H1 (cell line): ENCODE measurements at regions not wholly inside any gene's neighbourhood (a gene's known extent, or its start where the extent isn't known, plus 50 kb on each side); places are given as distances from the start of the nearest gene placed in this dataset.

Experiments
- CTCF ChIA-PET: fragments of 300-600 bp; sonication (Branson Sonifier 250); formaldehyde crosslinking; loops from one replicate; lab custom pipeline; 2021; ENCODE audit not compliant: partially characterized antibody; lab: Charles Lee
- POLR2A ChIA-PET: fragments of 300-600 bp; sonication (Branson Sonifier 250); formaldehyde crosslinking; loops from one replicate; lab custom pipeline; 2021; ENCODE audit warnings: inconsistent platforms; ENCODE audit not compliant: partially characterized antibody; lab: Charles Lee
- DNase-seq, 2 experiments: peaks; one replicate each; pipeline versions ENCODE4 v3.0.0 to v3.0.0-alpha.2; 2010 to 2022; ENCODE audit warnings: low spot score in 2 of 2, low read depth in 1 of 2, mixed read lengths in 1 of 2
- FAIRE-seq: peaks from 2 replicates; lab custom pipeline; 2011; peaks lifted over from hg19 to GRCh38; lab: Jason Lieb, UNC
- H2AFZ ChIP-seq: 2 replicates; pipeline ENCODE4 v1.8.1; 2012; ENCODE audit warnings: low read length, inconsistent platforms
- H2AK5ac ChIP-seq: 2 replicates; pipeline ENCODE4 v1.6.1; 2013; ENCODE audit warnings: low read depth, low read length
- H2BK120ac ChIP-seq: replicated peaks from 2 replicates; pipeline ENCODE3; 2013; ENCODE audit warnings: low read depth, low read length, inconsistent platforms
- H2BK12ac ChIP-seq: 2 replicates; pipeline ENCODE4 v1.6.1; 2013; ENCODE audit warnings: low read depth, low read length
- H2BK15ac ChIP-seq: 2 replicates; pipeline ENCODE4 v1.6.1; 2013; ENCODE audit warnings: low read length
- H2BK20ac ChIP-seq: 2 replicates; pipeline ENCODE4 v1.6.1; 2013; ENCODE audit warnings: low read length
- H2BK5ac ChIP-seq: 2 replicates; pipeline ENCODE4 v1.6.1; 2013; ENCODE audit warnings: low read depth, low read length
- H3K14ac ChIP-seq: 2 replicates; pipeline ENCODE4 v1.6.1; 2013; ENCODE audit warnings: inconsistent platforms; ENCODE audit not compliant: insufficient read length
- H3K18ac ChIP-seq: 2 replicates; pipeline ENCODE4 v1.6.1; 2013; ENCODE audit warnings: low read length; ENCODE audit errors: extremely low read depth
- H3K23ac ChIP-seq: 2 replicates; pipeline ENCODE4 v1.6.1; 2013; ENCODE audit warnings: inconsistent platforms; ENCODE audit not compliant: insufficient read length
- H3K23me2 ChIP-seq: 2 replicates; pipeline ENCODE4 v1.6.1; 2013; ENCODE audit warnings: low read depth, low read length
- H3K27ac ChIP-seq: 2 replicates; pipeline ENCODE4 v1.6.1; 2011; ENCODE audit warnings: low read depth, low read length, inconsistent platforms
- H3K27me3 ChIP-seq, 4 experiments: replicated peaks in 1 of 4; 1 replicate in 1 of 4; 2 replicates in 3 of 4; pipeline versions ENCODE4 v1.6.1 to v1.8.1; 2011 to 2013; ENCODE audit warnings: low read length in 3 of 4, mild to moderate bottlenecking in 3 of 4, inconsistent platforms in 2 of 4, mixed read lengths in 2 of 4, moderate library complexity in 1 of 4; ENCODE audit not compliant: control insufficient read depth in 3 of 4, insufficient read depth in 3 of 4; ENCODE audit errors: extremely low read depth in 1 of 4
- H3K36me3 ChIP-seq, 4 experiments: 2 replicates each; pipeline versions ENCODE4 v1.6.1 to v1.8.1; 2011 to 2013; ENCODE audit warnings: mild to moderate bottlenecking in 4 of 4, low read length in 3 of 4, moderate library complexity in 2 of 4, control low read depth in 1 of 4, inconsistent platforms in 1 of 4; ENCODE audit not compliant: insufficient read depth in 4 of 4, control insufficient read depth in 2 of 4
- H3K4ac ChIP-seq: replicated peaks from 2 replicates; pipeline ENCODE3; 2013; ENCODE audit warnings: low read length, low read depth, mixed read lengths, inconsistent platforms; ENCODE audit not compliant: insufficient read length
- H3K4me1 ChIP-seq, 4 experiments: replicated peaks in 1 of 4; 1 replicate in 1 of 4; 2 replicates in 3 of 4; pipeline versions ENCODE4 v1.6.1 to v1.8.1; 2011 to 2013; ENCODE audit warnings: low read length in 3 of 4, inconsistent platforms in 2 of 4, mixed read lengths in 1 of 4; ENCODE audit not compliant: insufficient read depth in 4 of 4, control insufficient read depth in 3 of 4
- H3K4me2 ChIP-seq, 2 experiments: 2 replicates each; pipeline versions ENCODE4 v1.6.1 to v1.8.1; 2011 to 2013; ENCODE audit warnings: low read depth in 2 of 2, low read length in 2 of 2, control low read depth in 1 of 2, inconsistent platforms in 1 of 2, mild to moderate bottlenecking in 1 of 2; ENCODE audit not compliant: insufficient read depth in 1 of 2
- H3K4me3 ChIP-seq, 4 experiments: fragments of 200-600, 300-600 bp in 1 of 4; sonication (generic), shearing (Covaris generic), sonication (Bioruptor Twin) in 1 of 4; 2 replicates each; pipeline versions ENCODE4 v1.5.1 to v1.8.1; 2011 to 2016; ENCODE audit warnings: low read length in 4 of 4, low read depth in 3 of 4, control low read depth in 2 of 4, inconsistent platforms in 2 of 4, mild to moderate bottlenecking in 2 of 4, mixed read lengths in 1 of 4, moderate library complexity in 1 of 4; ENCODE audit not compliant: insufficient read depth in 2 of 4; ENCODE audit errors: extremely low read depth in 1 of 4
- H3K56ac ChIP-seq: replicated peaks from 2 replicates; pipeline ENCODE3; 2013; ENCODE audit warnings: low read depth, mild to moderate bottlenecking, mixed read lengths, low read length, inconsistent platforms; ENCODE audit not compliant: insufficient read length
- H3K79me1 ChIP-seq: 2 replicates; pipeline ENCODE4 v1.6.1; 2013; ENCODE audit warnings: low read depth, low read length, control low read depth
- H3K79me2 ChIP-seq, 2 experiments: 2 replicates each; pipeline versions ENCODE4 v1.6.1 to v1.8.1; 2012 to 2013; ENCODE audit warnings: low read length in 2 of 2, mild to moderate bottlenecking in 2 of 2, inconsistent platforms in 1 of 2; ENCODE audit not compliant: insufficient read depth in 2 of 2, control insufficient read depth in 1 of 2
- H3K9ac ChIP-seq, 4 experiments: replicated peaks in 1 of 4; 1 replicate in 1 of 4; 2 replicates in 3 of 4; pipeline versions ENCODE4 v1.6.1 to v1.8.1; 2011 to 2013; ENCODE audit warnings: low read depth in 3 of 4, low read length in 3 of 4, control low read depth in 2 of 4, mild to moderate bottlenecking in 2 of 4, moderate library complexity in 2 of 4, inconsistent platforms in 1 of 4; ENCODE audit errors: extremely low read depth in 1 of 4
- H3K9me3 ChIP-seq, 2 experiments: 2 replicates each; pipeline versions ENCODE4 v1.6.1 to v1.8.1; 2012 to 2013; ENCODE audit warnings: mild to moderate bottlenecking in 2 of 2, moderate library complexity in 2 of 2, control low read depth in 1 of 2, inconsistent platforms in 1 of 2, low read depth in 1 of 2, low read length in 1 of 2, mixed read lengths in 1 of 2; ENCODE audit not compliant: insufficient read depth in 2 of 2
- H4K20me1 ChIP-seq, 2 experiments: replicated peaks in 1 of 2; 2 replicates each; pipeline versions ENCODE3 to v1.8.1; 2011 to 2013; ENCODE audit warnings: inconsistent platforms in 2 of 2, low read length in 2 of 2, mild to moderate bottlenecking in 1 of 2; ENCODE audit not compliant: insufficient read depth in 2 of 2, control insufficient read depth in 1 of 2
- H4K5ac ChIP-seq: 2 replicates; pipeline ENCODE4 v1.6.1; 2013; ENCODE audit warnings: low read length, low read depth, mixed read lengths, inconsistent platforms; ENCODE audit not compliant: insufficient read length
- H4K8ac ChIP-seq: 2 replicates; pipeline ENCODE4 v1.8.0; 2013; ENCODE audit warnings: mild to moderate bottlenecking, moderate library complexity, low read length, inconsistent platforms; ENCODE audit not compliant: insufficient read depth; ENCODE audit errors: extremely low read depth
- H4K91ac ChIP-seq: replicated peaks from 2 replicates; pipeline ENCODE3; 2013; ENCODE audit warnings: low read length, mixed read lengths, inconsistent platforms; ENCODE audit not compliant: insufficient read length
- CEBPB ChIP-seq: IDR thresholded peaks from 2 replicates; pipeline ENCODE4 v1.6.1; 2012; ENCODE audit warnings: low read depth, low read length
- KDM5A ChIP-seq: fragments of 200-600 bp; IDR thresholded peaks from 2 replicates; pipeline ENCODE4 v1.7.1; 2012; ENCODE audit warnings: mild to moderate bottlenecking, low read length, inconsistent platforms, mixed read lengths
- WGBS, 2 experiments: shearing (Covaris generic) in 1 of 2; methylation state at CpG; one replicate each; pipeline versions ENCODE4 v1.1.6 to v1.1.7; 2013 to 2015; ENCODE audit warnings: low lambda C conversion rate in 2 of 2, mixed read lengths in 2 of 2, inconsistent platforms in 1 of 2, low coverage in 1 of 2, missing lambda C conversion rate in 1 of 2; ENCODE audit not compliant: insufficient replicate concordance in 2 of 2, insufficient coverage in 1 of 2, insufficient read length in 1 of 2; ENCODE audit errors: extremely low coverage in 1 of 2, missing lambda C conversion rate in 1 of 2; 5-methylcytosine and 5-hydroxymethylcytosine counted together

GRCh38 chr14:30468354-30468753, 90.6 kb upstream of the G2E3 start:
- Histone ChIP-seq H4K91ac (no peak overlapping the region), H4K8ac (no peak overlapping the region), H3K27me3 (no peaks in the 10 kb centered on the region), H3K4me2 (no peak overlapping the region), H3K56ac (no peak overlapping the region), H3K4me3 (no peak overlapping the region), H4K5ac (no peak overlapping the region), H3K23me2 (no peaks in the 10 kb centered on the region), H3K23ac (no peak overlapping the region), H3K18ac (no peak overlapping the region), H3K9me3 (no peaks in the 10 kb centered on the region), H2BK15ac (no peak overlapping the region), H3K79me2 (no peaks in the 10 kb centered on the region), H3K36me3 (no peaks in the 10 kb centered on the region), H2BK20ac (no peak overlapping the region), H2BK120ac (no peak overlapping the region), H3K4me1 (no peaks in the 10 kb centered on the region), H2BK12ac (no peak overlapping the region), H3K27ac (no peak overlapping the region), H3K4ac (no peak overlapping the region), H3K79me1 (no peaks in the 10 kb centered on the region), H3K14ac (no peak overlapping the region), H4K20me1 (no peaks in the 10 kb centered on the region), H2AFZ (no peak overlapping the region), H2AK5ac (no peak overlapping the region), H2BK5ac (no peak overlapping the region), H3K9ac (no peak overlapping the region)
- ChIA-PET CTCF (no interaction called here), POLR2A (interaction anchor here (0.6 kb wide), 1 partner anchor 73 kb away, joined by 4 read pairs; no protein-coding TSS in a partner anchor)
- no peak for TF ChIP-seq KDM5A
- peak; percentile 96 for TF ChIP-seq CEBPB
- FAIRE-seq (no peak), DNase-seq (no peak)
- 100% methylated on average over 4 of the region's 4 CpGs; no CpG with 5 or more reads in 1 of the 2 experiments for WGBS, 2 experiments
